ENCODE measurements at regions not wholly inside any gene's neighbourhood (a gene's known extent, or its start where the extent isn't known, plus 50 kb on each side); places are given as distances from the start of the nearest gene placed in this dataset.
"Not testable (repeated sequence)": the region's sequence is repeated elsewhere in the genome, so short reads cannot be mapped to it uniquely, and the experiment has no call there.

DNA sequence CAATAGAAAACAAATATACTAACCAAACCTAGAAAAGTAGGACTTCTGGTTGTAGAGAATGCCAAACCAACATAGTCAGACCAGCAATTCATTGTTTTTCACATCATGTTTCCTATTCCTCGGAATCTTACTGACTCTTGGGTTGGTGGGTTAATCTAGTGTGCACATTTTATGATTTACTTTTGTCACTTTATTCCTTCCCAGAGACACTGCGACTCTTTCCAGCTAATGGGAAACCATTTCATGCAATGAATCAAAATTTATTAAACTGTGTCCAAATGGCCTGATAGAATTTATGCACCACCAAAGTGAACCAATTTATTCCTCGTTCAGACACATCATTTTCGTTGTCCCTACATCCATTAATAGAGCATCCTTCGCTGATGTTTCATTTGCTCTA lies 464.9 kb downstream of the RPS29 start:
- no peak for DNase-seq (ENCODE audit: low read depth in 2 of 2)

DNA sequence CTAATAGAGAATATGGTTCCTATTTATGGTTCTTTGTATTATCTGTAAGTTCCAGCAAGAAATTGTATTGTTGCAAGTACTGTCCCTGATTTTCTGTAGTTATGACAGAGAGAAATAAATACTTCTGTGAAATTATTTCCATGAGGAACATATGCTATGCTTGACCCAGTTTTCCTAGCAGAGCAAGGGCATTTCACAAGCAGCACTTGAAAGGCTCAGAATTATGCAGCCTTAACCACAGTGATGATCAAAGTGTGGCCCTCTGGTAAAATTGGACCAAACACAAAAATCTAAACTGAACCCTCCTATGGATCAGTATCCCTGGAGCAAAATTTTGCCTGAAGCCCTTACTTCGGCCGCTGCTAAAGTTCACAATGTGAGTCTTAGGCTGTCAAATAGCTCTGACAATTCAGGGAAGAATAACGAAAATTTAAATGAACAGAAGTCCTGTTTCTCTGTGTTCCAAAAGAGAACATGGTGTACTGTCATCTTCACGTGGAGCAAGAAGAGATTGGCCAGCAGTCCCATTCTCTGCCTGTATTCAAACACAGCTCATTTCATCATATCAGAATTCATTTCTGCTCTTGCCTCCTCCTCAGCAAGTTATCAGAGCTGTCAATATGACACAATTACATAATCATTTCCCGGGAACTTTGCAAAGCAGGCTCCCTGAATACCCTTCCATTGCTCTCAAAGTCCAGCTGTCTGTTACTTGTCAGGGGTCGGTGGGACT lies 471.9 kb downstream of the RPS29 start:
- DNase-seq (ENCODE audit: low read depth in 2 of 2) = no peak

DNA sequence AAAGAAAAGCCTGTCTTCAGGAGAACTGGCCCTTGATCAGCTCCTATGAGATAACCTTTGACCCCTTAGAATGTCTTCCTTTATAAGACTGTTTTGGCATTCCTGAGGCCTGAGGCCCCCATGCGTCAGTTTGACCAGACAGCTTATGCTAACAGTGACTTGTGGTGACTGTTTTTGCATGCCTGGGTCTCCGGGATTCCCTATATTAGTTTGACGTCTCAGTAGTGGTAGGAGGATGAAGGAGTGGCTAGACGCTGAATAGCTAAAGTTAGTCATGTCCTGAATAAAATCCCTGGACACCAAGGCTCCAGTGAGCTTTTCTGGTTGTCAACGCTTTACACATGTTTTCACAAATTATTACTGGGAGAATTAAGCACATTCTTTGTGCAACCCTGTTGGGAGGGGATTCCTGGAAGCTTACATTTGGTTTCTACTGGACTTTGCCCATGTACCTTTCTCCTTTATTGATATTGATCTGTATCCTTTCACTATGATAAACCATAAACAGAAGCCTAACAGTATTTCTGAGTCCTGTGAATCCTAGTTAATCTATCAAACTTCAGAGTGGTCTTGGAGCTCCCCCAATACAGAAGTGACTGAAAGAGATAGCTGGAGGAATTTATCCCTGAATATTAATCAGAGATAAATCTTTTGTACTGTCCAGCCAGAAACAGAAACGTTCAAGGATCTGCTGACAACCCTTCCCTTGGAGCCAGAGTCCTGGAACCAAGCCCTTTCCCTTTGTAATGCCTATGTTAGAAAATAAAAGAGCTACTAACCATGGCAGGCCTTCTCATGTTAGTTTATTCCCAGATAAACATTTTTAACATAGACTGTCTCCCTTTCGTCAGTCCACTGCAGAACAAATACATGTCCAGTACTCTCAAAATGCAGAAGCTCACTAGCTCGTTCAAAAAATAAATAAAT lies 479.2 kb downstream of the RPS29 start:
- DNase-seq (ENCODE audit: low read depth in 2 of 2) = no peak

DNA sequence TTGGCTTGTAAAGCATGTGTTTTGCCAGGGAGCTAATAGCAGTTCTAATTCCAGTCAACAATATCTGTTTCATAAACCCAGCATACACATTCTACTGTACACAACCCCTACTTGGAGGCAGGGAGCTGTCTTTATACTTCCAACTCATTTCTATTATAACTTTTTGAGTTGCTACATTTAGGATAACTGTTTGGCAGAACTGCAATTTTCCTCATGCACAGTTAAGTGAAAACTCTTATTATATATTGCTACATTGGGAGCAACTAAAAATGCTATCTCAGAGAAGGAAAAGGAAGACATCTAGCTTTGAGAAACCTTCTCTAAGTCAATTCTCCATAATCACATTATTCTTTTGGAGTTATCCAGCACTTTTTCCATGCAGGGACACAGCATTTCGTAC lies 480.2 kb downstream of the RPS29 start:
- no peak for DNase-seq (ENCODE audit: low read depth in 2 of 2)

DNA sequence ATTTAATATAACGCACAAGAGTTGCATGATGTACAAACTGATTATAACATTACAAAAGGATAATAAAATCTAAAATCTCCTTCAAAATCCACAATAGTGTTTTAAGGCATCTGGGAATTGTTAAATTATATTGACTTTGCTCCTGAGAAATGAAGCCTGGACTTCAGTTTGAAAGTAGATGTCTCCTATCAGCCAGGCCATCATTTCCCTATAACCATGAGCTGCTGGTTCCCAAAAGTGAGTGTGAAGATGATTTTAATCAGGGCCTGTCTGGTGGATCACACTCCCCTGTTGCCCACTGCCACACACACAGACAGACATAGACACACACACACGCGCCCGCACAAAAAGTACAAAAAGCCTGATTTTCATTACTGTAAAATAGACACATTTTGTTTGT lies 480.7 kb downstream of the RPS29 start:
- no peak for DNase-seq (ENCODE audit: low read depth in 2 of 2)

DNA sequence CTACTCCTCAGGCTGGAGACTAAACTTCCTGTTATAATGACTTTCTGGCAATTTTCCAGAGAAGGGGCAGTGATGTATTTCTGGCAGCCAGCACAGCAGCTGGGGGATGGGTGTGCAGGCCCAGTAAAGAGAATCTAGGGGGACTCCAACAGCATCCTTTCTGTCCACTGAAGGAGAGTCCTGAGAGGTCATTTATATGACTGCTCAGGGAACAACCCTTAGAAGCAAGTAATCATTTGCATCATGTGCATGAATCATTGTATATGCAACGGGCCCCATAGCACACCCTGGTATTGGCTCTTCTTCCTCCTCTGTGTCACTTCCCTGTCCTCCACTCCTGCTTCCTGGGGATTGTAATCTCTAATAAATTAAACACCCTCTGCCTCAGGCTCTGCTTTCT lies 493.8 kb downstream of the RPS29 start:
- no peak for DNase-seq (ENCODE audit: low read depth in 2 of 2)

DNA sequence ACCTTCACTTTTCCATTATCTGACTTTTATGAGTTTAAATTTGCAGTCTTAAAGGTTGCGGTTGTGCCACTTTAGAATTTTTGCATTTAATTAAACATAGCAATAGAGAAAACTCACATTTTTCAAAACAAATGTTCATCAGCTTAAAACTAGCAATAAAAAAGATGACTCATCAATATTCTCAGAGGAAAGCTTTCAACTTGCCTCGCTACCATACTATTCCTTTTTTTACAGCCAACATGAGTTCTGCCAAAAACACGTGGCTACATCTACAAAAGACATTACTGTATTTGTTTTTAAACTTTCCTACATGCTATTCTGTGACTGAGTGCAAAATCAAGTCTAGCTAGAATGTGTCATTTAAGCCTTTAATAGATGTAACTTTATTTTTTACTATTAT lies 497.1 kb downstream of the RPS29 start:
- no peak for DNase-seq (ENCODE audit: low read depth in 2 of 2)

DNA sequence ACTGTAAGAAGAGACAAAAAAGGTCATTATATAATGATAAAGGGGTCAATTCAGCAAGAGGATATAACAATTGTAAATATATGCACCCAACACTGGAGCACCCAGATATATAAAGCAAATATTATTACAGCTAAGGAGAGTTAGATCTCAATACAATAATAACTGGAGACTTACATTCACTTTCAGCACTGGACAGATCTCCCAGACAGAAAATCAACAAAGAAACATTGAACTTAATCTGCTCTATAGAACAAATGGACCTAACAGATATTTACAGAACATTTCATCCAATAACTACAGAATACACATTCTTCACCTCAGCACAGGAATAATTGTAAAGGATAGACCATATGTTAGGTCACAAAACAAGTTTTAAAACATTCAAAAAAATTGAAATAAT lies 512.9 kb downstream of the RPS29 start:
- DNase-seq (ENCODE audit: low read depth in 2 of 2) = not testable (repeated sequence)

DNA sequence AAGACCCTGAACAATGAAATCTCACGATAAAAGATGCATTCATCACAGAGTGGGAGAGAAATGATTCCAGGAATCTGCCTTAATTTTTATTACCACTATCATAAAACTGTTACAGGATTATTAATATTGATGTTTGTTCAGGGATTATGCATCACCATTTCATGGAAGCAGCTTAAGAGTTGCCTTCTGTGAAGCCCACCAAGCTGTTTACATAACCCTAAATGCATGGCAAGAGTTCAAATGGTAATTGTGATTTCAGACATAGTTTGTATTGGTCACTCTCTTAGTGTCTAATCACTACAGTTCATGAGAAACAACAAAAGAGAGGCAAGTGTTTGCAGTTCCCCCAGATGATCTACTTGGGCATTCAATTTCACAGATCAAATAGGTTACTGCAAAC lies 527.7 kb downstream of the RPS29 start:
- DNase-seq (ENCODE audit: low read depth in 2 of 2) = no peak

DNA sequence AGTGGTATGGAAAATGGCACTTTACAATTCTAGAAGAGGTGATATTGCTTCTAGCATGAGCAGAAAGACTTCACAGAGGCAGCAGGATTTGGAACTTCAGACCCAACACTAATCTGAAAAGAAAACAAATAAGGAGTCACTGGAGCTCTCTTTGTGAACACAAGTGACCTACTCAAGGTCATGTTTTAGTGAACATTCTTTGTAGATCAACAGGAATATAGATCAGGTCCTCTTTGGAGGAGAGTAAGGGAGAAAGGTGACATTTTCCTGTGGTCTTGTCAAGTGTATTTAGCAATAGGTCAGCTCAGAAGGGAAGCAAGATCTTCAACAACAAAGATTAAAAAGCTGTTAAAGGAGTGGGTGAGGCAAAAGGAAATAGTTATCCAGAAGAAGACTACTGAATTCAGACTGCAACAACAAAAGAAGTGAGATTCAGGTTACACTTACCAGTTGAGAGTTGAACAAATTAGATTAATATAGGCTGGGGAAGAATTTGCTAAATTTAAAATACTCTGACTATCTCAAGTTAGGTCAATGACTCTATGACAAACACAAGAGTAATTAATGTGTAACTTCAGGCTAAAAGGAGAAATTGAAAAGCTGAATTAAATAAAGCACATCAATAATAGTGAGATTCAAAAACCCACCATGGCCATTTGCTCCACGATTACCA lies 528.2 kb downstream of the RPS29 start:
- DNase-seq (ENCODE audit: low read depth in 2 of 2) = no peak

DNA sequence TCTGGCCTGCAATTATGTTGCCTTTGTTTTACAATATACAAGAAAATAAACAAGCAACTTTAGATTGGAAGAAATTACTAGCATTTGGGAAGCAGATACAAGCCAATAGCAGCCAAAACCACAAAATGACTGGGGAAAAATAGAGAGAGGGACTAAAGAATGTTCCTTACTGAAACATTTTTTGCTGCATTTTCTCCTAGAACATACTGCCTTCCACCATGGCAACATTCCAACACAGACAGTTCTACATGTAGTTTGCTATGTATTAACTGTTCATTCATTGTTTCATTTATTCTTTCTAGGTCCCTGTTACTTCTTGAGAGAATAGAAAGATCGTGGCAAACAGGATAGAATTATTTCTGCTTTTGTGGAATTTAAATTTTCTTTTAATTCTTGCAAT lies 530.2 kb downstream of the RPS29 start:
- no peak for DNase-seq (ENCODE audit: low read depth in 2 of 2)

DNA sequence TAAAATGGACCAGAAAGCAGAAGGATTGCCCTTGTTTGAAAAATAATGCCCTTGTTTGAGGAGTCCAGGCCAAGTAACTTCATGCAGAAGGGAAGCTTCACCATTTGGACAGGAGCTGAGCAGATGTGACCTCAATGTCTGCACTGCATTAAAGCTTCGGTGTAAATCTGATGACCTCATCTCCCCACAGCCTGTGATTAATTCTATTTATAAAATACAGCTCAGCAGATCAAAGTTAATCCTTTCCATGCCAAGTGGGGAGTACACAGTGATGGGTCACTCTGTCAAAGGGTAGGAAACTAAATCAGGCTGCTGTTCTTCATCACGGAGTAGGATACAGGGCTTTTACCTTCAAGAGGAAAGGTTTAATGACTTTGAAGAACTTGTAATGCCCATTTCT lies 533.7 kb downstream of the RPS29 start:
- no peak for DNase-seq (ENCODE audit: low read depth in 2 of 2)

DNA sequence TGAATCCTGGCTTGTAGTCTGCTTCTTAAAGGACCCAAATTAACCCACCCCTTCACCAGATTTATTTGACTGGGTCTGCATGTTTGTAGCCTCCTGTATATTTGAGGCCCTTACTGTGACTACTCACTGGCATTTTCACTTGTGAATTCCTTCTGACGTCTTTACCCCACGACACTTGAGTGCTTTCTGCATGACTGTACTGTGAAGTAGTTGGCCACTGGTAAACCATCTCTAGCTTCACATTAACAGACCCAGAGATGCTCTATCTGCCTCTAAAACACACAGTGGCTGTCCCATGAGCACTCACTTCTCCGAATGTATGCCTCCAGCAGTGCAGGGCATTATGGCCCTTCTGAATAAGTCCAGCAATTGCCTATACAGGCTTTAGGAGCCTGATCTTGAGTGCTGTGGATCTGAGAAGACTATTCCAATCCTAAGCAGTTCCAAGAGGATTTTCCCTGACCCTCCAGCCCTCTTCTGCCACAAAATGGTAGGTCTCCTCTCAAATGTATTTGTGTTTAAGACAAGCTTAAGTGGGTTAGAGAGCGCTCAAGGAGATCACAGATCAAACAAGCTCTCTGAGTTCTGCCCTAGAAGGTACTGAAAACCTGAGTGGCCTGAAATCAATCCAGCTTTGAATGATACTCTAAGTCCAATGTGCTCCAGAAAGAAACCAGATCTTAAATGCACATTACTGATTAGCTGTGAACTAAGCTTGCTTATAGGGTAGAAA lies 534.7 kb downstream of the RPS29 start:
- no peak for DNase-seq (ENCODE audit: low read depth in 2 of 2)

DNA sequence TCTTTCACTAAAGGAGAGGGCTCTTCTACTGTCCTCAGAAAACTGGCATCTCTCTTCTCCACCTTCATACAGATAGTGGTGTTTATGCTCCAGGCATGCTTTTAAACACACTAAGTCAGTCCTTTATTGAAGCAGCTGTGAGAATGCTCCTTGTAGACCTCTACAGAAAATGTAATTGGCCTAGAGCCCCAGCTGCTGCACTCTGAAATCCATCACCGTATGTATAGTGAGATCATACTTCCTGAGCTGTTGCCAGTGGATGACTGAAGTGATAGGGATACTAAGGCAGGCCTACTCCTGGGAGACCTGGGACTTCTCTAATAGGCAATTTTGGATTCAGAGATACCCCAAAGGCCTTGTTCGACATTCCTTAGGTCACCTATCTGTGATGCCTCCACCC lies 535.4 kb downstream of the RPS29 start:
- DNase-seq (ENCODE audit: low read depth in 2 of 2) = no peak

DNA sequence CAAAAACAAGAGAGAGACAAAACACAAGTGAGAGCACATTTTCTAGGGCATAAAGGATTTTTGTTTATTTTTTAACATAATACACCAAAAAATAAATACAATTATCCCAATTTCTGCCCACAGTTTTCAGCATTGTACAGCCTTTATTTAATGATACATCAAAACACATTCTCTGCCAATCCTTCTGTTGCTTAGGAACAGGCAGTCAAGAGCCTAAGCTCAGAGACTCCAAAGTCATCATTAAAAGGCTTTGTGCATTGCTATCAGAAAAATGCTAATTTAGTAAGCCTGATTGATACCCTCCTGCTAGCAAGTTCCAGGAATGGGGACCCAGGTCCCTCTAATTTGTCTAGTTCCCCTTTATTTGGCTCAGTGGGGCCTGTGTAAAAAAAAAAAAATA lies 536.5 kb downstream of the RPS29 start:
- DNase-seq (ENCODE audit: low read depth in 2 of 2) = no peak

DNA sequence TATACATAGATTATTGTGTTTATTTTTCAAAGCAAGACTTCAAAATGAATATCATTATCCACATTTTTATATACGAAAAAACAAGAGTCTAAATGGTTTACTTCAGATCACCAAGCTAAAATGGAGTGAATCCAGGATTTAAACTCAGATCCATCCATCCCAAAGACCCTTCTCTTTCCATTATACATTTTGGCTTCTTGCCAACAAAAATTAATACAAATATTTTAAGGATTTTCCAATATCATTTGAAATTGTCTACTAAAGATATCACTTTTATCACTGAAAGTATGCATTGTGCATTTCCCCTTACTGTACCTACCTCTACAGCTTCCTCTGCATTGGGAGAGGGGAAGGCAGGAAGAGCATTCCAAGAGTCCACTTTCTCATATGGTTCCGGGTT lies 541.2 kb downstream of the RPS29 start:
- no peak for DNase-seq (ENCODE audit: low read depth in 2 of 2)

DNA sequence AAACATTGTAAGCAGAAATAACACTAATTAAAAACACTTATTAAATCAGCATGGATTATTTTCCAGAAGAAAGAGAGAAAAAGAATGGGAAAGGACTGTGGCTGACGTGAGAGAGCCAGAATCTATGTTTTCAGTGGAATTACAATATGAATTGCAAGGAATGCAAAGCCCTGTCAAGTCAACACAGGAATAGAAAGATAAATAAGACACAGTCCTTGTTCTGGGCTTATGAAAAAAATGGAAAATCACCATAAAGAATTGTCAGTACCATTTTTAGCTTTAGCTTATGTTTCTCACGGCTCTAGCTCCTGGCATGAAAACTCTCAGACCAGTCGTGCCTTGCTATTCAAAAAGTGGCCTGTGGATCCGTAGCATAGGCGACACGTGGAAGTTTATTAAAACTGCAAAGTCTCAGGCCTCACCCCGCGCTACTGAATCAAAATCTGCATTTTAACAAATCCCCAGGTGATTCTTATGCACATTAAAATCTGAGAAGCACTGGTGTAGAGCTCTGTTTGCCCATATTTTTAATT lies 549.1 kb downstream of the RPS29 start:
- no peak for DNase-seq (ENCODE audit: low read depth in 2 of 2)

DNA sequence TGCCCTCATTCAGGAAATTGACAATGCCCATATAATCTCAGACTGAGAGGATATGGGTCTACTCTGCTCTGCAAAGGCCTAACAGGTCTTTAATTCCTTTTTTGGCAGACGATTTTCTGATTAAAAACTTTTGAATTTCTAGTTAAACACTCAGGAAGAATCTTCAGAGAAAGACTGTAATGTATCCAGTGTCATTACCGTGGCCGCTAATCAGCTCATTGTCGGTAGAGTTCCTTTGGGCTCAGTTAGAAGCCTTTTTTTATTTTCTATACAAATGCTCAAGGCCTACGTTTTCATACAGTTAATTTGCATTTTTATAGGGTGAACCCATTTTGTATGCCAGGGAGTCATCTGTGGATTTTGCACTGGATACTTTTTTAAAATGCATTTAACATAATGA lies 549.9 kb downstream of the RPS29 start:
- DNase-seq (ENCODE audit: low read depth in 2 of 2) = no peak

DNA sequence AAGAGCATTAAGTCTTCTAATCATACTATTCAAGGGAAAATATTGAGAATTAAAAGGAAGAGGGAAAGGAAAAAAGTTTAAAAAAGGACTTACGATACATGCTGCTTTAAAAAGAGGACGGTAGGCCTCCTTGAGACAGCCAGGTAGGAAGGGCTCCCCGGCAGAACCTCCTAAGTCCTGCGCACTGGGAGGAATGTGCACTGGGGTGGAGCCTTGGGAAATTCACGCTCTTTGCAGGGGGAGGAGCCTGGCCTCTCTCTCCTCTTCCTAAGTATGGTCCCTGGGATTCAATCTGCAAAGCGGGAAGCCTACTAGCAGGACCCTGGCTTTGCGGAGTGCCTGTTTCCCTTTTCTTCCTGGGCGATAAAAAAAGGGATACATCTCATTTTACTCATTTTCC lies 553.0 kb downstream of the RPS29 start:
- no peak for DNase-seq (ENCODE audit: low read depth in 2 of 2)

DNA sequence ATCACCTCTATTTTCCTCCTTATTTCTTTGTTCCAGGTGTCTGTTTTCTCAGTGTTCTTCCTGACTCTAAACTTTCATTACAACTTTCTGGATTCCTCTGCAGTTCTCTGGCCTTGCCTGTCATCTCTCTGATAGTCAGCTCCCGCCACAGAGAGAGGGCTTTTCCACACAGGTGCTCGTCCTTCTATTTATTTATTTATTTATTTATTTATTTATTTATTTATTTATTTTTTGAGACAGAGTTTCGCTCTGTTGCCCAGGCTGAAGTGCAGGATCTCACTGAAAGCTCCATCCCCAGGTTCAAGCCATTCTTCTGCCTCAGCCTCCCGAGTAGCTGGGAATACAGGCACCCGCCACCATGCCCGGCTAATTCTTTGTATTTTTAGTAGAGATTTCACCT lies 554.5 kb downstream of the RPS29 start:
- not testable (repeated sequence) for DNase-seq (ENCODE audit: low read depth in 2 of 2)

DNA sequence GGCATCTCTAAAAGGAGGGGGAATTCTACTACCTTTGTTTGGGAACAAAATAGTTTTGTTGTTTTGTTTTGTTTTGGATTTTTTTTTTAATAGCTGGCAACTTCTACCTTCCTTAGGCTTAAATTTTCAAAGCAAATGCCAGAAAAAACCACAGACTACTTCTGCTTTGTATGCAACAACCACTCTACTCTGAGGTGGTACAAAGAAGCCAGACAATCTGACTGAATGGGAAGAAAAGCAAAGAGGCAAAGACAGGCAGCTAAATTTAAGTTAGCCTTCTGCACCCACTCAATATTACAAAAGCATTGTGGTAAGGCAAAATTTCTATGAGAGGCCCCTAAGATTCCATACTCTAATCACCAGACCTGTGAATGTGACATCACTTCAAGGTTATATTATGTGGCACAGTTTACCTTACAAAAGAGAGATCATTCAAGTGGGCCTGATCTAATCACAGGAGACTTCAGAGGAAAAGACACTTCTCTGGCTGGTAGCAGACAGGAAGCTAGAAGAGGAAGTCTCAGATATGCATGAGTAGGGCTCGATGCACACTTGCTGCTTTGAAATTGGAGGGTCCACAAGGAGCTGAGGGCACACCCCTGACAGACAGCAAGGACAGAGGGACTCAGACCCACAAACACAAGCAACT lies 566.6 kb downstream of the RPS29 start:
- DNase-seq (ENCODE audit: low read depth in 2 of 2) = no peak
